ENCODE measurements at regions not wholly inside any gene's neighbourhood (a gene's known extent, or its start where the extent isn't known, plus 50 kb on each side); places are given as distances from the start of the nearest gene placed in this dataset.

DNA sequence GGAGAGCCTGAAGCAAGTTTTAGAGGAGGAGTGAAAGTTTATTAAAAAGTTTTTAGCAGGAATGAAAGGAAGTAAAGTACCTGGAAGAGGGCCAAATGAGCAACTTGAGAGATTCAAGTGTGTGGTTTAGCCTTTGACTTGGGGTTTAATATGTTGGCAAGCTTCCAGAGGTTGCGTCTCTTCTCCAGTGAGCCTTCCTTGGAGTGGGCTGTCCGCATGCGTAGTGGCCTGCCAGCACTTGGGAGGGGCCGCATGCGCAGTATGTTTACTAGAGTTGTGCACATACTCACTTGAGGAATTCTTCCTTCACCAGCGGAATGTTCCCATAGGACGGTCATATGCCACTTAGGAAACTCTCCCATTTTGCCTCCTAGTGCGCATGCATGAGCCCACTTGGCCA is 235.2 kb downstream of the ALDH8A1 start:
- no peak for DNase-seq (ENCODE audit: low read depth, low spot score)

DNA sequence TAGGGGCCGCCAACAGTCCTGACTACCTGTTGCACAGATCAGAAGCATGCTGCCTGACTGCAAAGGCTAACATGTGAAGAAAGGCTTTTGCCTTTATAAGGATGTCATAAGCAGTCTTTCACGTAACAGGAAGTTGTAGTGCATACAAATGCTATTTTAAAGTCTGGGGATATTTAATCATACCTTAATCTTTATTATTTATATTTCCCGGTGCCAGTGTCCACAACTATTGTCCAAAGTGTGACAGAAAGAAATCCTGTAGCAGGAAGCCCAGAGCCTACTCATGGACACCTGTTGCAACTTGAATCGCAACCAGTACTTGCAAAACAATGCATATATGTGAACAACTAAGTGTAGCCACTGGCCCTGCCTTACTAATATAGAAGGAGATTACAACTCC is 235.8 kb downstream of the ALDH8A1 start:
- no peak for DNase-seq (ENCODE audit: low read depth, low spot score)

DNA sequence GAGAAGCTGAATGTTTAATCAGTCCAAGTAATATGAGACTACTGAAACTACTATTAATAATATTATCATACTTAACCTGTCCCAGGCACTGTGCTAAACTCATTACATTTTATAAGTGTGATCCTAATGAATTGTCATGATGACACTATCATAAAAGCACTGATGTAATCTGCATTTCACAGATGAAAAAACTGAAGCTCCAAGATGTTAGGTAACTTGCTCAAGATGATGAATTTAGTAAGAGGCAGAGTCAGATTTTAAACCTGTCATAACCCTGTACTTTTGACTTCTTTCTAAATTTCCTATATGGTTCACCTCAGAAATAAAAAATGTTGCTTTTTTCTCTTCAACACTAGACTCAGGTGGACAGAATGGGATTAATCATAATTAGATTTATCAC is 237.6 kb downstream of the ALDH8A1 start:
- DNase-seq (ENCODE audit: low read depth, low spot score): no peak

DNA sequence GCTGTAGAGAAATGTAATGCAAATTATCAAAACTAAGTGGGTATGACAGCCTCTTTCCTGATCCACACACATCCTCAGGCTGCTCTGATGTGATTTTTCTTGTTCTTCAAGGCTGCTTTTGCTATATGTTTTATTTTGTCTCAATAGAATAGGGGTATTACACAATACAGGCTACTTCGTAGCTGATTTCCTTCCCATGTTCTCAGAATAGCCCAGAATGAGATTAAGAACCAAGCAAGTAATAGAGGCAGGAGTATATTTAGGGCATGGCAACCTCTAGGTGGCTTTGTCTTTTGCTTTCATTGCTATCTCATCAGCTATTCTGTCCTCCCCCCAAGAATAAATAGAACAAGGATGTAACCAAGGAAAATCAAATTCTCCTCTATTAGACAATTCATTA is 241.8 kb downstream of the ALDH8A1 start:
- no peak for DNase-seq (ENCODE audit: low read depth, low spot score)

GRCh38 chr6:134707342-134708031 is 242.4 kb downstream of the ALDH8A1 start:
- no peak for DNase-seq (ENCODE audit: low read depth, low spot score)

DNA sequence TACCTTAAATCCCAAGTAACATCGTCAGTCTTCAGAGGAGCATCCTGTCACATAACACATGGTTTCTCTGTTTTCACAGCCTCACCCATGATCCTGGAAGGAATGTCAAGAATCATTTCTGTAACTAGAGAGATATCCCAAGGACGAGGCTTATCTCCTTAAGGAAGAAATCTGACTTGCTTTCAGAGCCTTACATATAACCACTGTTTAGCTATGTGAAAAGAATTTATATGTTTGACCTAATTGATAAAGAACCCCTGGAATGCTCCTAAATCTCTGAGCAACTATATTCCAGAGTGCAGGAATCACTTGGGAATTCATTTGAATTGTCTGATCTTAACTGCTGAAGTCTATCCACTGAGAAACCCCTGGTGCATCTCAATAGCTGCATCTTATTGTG is 243.1 kb downstream of the ALDH8A1 start:
- no peak for DNase-seq (ENCODE audit: low read depth, low spot score)

DNA sequence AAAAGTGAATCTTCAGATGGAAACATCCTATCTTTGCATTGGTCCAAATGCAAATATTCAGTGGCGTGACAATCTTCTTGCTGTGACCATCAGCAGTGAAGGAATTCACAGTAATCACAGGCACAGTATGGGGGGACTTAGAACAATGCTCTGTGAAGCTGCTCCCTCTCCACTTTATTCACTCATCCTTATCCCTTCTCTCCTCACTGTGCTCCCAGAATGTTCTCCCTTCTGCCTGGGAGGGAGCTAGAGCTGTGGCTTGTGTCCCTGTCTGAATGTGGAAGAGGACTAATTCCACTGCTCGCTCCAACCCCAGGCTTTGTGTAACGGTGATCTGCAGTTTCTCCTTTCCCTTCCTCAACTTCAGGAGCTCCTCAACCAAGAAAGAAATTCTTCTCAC is 243.7 kb downstream of the ALDH8A1 start:
- DNase-seq (ENCODE audit: low read depth, low spot score): no peak

GRCh38 chr6:134703206-134703605 is 246.7 kb downstream of the ALDH8A1 start:
- no peak for DNase-seq (ENCODE audit: low read depth, low spot score)

DNA sequence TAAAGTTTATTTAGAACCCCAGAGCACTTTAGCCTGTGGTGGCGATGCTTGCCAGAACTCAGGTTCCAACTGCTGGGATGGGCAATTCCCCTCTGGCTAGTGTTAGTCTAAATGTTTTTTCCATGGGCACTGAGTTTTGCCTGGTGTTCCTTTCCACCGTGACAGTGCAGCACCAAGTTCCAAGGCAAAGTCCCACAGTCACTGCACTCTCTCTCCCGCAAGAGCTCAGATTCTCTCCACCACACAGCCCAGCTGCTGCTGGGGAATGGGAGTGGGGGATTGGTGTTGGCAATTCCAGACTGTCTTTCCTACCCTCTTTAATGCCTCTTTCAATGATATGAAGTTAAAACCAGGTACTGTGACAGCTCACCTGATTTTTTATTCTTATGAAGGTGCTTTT is 247.6 kb downstream of the ALDH8A1 start:
- DNase-seq (ENCODE audit: low read depth, low spot score): no peak

DNA sequence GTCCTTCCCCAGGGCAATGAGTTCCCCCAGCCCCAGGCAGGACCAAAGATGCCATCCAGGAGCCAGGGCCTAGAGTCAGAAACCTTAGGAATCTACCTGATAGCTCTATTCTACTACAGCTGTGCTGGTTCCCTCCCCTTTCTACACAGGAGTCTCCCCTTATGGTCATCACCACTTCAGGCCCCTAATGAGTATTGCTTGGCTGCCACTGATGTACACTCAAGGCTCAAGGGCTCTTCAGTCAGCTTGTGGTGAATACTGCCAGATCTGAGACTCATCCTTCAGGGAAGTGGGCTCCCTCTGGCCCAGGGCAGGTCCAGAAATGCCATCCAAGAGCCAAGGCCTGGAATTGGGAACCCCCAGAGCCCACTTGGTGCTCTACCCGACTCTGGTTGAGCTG is 248.6 kb downstream of the ALDH8A1 start:
- no peak for DNase-seq (ENCODE audit: low read depth, low spot score)

GRCh38 chr6:134698228-134698627 is 251.7 kb downstream of the ALDH8A1 start:
- no peak for DNase-seq (ENCODE audit: low read depth, low spot score)

GRCh38 chr6:134692008-134692407 is 257.9 kb downstream of the ALDH8A1 start:
- DNase-seq (ENCODE audit: low read depth, low spot score): no peak

- DNase-seq (ENCODE audit: low read depth, low spot score): no peak
Observed at GRCh38 chr6:134691180-134691579, 258.7 kb downstream of the ALDH8A1 start.

- no peak for DNase-seq (ENCODE audit: low read depth, low spot score)
Observed at GRCh38 chr6:134690048-134690447, 259.9 kb downstream of the ALDH8A1 start.

- no peak for DNase-seq (ENCODE audit: low read depth, low spot score)
Observed at GRCh38 chr6:134689641-134690040, 260.3 kb downstream of the ALDH8A1 start.

- DNase-seq (ENCODE audit: low read depth, low spot score): no peak
Observed at GRCh38 chr6:134689177-134689576, 260.7 kb downstream of the ALDH8A1 start.

DNA sequence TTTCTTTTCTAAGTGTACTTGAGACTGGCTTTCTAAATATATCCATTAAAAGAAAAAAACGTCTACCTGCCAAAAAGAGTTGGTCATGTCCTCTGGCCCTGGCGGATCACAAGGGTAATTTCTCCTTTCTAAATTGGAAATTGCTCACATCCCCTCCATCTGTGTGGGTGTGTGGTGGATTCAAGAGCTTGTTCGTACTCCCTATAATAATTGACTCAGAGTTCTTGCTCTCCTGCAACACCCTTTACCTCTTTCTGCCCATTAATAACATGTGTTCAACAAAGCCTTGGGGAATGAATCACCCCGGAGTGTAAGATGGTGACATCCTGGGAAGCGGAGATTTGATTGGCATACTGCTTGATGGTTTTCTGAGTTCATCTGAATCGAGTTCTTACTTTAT is 263.8 kb downstream of the ALDH8A1 start:
- no peak for DNase-seq (ENCODE audit: low read depth, low spot score)

GRCh38 chr6:134684423-134684795 is 265.5 kb downstream of the ALDH8A1 start:
- DNase-seq (ENCODE audit: low read depth, low spot score): no peak

DNA sequence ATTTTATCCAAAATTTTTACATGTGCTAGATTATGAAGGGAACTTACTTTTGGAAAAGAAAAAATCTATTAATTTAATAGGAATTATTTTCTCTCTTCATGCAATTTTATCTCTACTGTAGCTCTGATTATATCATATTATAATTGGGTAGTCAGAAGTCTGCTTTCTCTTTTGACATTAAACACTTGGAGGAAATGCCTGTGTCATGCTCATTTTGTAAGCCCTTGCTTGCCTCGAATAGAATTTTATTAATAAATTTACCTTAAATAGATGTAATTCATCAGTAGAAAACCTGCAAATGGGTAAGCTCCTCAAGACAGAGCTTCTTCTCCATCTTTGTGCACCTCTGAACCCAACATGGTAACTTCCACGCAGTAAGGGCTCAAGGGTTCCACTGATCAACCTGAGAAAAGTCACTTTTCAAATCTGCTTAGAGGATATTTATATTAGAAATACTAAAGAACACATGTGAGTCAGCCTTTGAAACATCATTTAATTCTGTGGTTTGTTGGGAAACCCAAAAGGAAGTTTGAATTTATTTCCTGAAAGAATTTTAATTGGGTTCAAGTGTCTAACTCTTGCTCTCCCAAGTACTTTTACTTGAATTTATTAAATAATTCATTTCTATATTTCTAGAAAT is 266.0 kb downstream of the ALDH8A1 start:
- DNase-seq (ENCODE audit: low read depth, low spot score): no peak

GRCh38 chr6:134680433-134680832 is 269.5 kb downstream of the ALDH8A1 start:
- DNase-seq (ENCODE audit: low read depth, low spot score): no peak

GRCh38 chr6:134680021-134680420 is 269.9 kb downstream of the ALDH8A1 start:
- DNase-seq (ENCODE audit: low read depth, low spot score): no peak

GRCh38 chr6:134678436-134678889 is 271.4 kb downstream of the ALDH8A1 start:
- DNase-seq (ENCODE audit: low read depth, low spot score): peak; percentile 73

Data from smooth muscle cell of the brain vasculature (primary cell).